ENCODE measurements at regions not wholly inside any gene's neighbourhood (a gene's known extent, or its start where the extent isn't known, plus 50 kb on each side); places are given as distances from the start of the nearest gene placed in this dataset.

DNA sequence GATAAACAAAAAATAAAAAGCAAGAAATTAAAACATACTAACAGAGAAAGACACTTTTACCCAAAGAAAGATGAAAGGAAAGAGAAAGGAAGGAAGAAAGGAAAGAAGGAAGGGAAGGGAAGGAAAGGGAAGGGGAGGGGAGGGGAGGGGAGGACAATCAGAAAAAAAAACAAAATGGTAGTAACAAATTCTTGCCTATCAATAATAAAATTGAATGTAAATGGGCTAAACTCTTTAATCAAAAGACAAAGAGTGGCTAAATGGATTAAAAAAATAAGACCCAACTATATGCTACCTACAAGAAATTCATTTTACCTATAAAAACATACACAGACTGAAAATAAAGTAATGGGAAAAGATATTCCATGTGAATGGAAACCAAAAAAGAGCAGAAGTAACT is 372.9 kb upstream of the NFIA start:
- H3K4me1 ChIP-seq (ENCODE audit: control insufficient read depth, insufficient read depth, low read length): no peaks in the 10 kb centered on the region
- no peaks in the 10 kb centered on the region for H3K36me3 ChIP-seq (ENCODE audit: control insufficient read depth in 2 of 2, insufficient read depth in 1 of 2, low read length in 2 of 2)
- no peaks in the 10 kb centered on the region for H3K9me3 ChIP-seq (ENCODE audit: control insufficient read depth, insufficient read depth, low read depth, low read length)
- TF ChIP-seq, protein P1, sequence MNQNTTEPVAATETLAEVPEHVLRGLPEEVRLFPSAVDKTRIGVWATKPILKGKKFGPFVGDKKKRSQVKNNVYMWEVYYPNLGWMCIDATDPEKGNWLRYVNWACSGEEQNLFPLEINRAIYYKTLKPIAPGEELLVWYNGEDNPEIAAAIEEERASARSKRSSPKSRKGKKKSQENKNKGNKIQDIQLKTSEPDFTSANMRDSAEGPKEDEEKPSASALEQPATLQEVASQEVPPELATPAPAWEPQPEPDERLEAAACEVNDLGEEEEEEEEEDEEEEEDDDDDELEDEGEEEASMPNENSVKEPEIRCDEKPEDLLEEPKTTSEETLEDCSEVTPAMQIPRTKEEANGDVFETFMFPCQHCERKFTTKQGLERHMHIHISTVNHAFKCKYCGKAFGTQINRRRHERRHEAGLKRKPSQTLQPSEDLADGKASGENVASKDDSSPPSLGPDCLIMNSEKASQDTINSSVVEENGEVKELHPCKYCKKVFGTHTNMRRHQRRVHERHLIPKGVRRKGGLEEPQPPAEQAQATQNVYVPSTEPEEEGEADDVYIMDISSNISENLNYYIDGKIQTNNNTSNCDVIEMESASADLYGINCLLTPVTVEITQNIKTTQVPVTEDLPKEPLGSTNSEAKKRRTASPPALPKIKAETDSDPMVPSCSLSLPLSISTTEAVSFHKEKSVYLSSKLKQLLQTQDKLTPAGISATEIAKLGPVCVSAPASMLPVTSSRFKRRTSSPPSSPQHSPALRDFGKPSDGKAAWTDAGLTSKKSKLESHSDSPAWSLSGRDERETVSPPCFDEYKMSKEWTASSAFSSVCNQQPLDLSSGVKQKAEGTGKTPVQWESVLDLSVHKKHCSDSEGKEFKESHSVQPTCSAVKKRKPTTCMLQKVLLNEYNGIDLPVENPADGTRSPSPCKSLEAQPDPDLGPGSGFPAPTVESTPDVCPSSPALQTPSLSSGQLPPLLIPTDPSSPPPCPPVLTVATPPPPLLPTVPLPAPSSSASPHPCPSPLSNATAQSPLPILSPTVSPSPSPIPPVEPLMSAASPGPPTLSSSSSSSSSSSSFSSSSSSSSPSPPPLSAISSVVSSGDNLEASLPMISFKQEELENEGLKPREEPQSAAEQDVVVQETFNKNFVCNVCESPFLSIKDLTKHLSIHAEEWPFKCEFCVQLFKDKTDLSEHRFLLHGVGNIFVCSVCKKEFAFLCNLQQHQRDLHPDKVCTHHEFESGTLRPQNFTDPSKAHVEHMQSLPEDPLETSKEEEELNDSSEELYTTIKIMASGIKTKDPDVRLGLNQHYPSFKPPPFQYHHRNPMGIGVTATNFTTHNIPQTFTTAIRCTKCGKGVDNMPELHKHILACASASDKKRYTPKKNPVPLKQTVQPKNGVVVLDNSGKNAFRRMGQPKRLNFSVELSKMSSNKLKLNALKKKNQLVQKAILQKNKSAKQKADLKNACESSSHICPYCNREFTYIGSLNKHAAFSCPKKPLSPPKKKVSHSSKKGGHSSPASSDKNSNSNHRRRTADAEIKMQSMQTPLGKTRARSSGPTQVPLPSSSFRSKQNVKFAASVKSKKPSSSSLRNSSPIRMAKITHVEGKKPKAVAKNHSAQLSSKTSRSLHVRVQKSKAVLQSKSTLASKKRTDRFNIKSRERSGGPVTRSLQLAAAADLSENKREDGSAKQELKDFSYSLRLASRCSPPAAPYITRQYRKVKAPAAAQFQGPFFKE (tag by site-specific recombination; IDR thresholded peaks at IDR 0.05; ENCODE audit: borderline replicate concordance): no peak
- TF ChIP-seq GLIS2 (tag by site-specific recombination; IDR thresholded peaks at IDR 0.05) (no peak), ZSCAN16 (tag by site-specific recombination; IDR thresholded peaks at IDR 0.05) (no peak), ZNF133 (tag by site-specific recombination; IDR thresholded peaks at IDR 0.05) (no peak), ZNF169 (tag by site-specific recombination; IDR thresholded peaks at IDR 0.05) (no peak), ZBTB1 (tag by site-specific recombination; IDR thresholded peaks at IDR 0.05) (no peak), GLI4 (tag by site-specific recombination; IDR thresholded peaks at IDR 0.05) (no peak), BCL11A (tag by site-specific recombination; IDR thresholded peaks at IDR 0.05; ENCODE audit: low read depth) (no peak), ZSCAN23 (tag by site-specific recombination; IDR thresholded peaks at IDR 0.05) (no peak)
- TF ChIP-seq, protein P2, sequence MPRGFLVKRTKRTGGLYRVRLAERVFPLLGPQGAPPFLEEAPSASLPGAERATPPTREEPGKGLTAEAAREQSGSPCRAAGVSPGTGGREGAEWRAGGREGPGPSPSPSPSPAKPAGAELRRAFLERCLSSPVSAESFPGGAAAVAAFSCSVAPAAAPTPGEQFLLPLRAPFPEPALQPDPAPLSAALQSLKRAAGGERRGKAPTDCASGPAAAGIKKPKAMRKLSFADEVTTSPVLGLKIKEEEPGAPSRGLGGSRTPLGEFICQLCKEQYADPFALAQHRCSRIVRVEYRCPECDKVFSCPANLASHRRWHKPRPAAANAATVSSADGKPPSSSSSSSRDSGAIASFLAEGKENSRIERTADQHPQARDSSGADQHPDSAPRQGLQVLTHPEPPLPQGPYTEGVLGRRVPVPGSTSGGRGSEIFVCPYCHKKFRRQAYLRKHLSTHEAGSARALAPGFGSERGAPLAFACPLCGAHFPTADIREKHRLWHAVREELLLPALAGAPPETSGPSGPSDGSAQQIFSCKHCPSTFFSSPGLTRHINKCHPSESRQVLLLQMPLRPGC (tag by site-specific recombination; IDR thresholded peaks at IDR 0.05): no peak
- TF ChIP-seq, protein P3, sequence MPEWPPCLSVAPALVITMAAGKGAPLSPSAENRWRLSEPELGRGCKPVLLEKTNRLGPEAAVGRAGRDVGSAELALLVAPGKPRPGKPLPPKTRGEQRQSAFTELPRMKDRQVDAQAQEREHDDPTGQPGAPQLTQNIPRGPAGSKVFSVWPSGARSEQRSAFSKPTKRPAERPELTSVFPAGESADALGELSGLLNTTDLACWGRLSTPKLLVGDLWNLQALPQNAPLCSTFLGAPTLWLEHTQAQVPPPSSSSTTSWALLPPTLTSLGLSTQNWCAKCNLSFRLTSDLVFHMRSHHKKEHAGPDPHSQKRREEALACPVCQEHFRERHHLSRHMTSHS (tag by site-specific recombination; IDR thresholded peaks at IDR 0.05): no peak
- TF ChIP-seq, protein P4, sequence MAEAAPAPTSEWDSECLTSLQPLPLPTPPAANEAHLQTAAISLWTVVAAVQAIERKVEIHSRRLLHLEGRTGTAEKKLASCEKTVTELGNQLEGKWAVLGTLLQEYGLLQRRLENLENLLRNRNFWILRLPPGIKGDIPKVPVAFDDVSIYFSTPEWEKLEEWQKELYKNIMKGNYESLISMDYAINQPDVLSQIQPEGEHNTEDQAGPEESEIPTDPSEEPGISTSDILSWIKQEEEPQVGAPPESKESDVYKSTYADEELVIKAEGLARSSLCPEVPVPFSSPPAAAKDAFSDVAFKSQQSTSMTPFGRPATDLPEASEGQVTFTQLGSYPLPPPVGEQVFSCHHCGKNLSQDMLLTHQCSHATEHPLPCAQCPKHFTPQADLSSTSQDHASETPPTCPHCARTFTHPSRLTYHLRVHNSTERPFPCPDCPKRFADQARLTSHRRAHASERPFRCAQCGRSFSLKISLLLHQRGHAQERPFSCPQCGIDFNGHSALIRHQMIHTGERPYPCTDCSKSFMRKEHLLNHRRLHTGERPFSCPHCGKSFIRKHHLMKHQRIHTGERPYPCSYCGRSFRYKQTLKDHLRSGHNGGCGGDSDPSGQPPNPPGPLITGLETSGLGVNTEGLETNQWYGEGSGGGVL (tag by site-specific recombination; IDR thresholded peaks at IDR 0.05): no peak
- TF ChIP-seq, protein P5, sequence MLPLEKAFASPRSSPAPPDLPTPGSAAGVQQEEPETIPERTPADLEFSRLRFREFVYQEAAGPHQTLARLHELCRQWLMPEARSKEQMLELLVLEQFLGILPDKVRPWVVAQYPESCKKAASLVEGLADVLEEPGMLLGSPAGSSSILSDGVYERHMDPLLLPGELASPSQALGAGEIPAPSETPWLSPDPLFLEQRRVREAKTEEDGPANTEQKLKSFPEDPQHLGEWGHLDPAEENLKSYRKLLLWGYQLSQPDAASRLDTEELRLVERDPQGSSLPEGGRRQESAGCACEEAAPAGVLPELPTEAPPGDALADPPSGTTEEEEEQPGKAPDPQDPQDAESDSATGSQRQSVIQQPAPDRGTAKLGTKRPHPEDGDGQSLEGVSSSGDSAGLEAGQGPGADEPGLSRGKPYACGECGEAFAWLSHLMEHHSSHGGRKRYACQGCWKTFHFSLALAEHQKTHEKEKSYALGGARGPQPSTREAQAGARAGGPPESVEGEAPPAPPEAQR (tag by site-specific recombination; IDR thresholded peaks at IDR 0.05): no peak
- POLR2A ChIA-PET: no interaction called here
- no peak overlapping the region for H3K27ac ChIP-seq (ENCODE audit: extremely low read depth, low read depth, low read length)
- CTCF ChIA-PET: no interaction called here
- no peak overlapping the region for H3K4me3 ChIP-seq (ENCODE audit: low read depth, low read length)

DNA sequence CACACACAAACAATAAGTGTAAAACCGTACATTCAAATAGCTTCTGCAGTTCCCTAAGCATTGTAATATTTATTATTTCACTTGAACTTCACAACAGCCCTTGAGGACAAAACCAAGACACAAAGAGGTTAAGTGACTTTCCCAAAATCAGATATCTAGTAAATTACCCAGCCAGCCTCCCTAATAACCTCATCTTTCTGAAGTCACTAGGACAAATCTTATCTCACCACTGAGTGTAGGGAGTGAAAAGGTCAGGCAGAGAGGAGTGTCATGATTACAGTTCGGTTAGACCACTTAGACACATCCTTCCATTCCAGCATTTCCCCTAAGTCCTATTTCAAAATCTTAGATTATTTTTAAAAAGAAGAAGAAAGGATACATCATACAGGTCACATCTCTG is 377.3 kb upstream of the NFIA start:
- POLR2A ChIA-PET: no interaction called here
- Histone ChIP-seq H3K27ac (ENCODE audit: extremely low read depth, low read depth, low read length) (no peak overlapping the region), H3K4me3 (ENCODE audit: low read depth, low read length) (no peak overlapping the region), H3K36me3 (ENCODE audit: control insufficient read depth in 2 of 2, insufficient read depth in 1 of 2, low read length in 2 of 2) (no peaks in the 10 kb centered on the region), H3K9me3 (ENCODE audit: control insufficient read depth, insufficient read depth, low read depth, low read length) (no peaks in the 10 kb centered on the region), H3K4me1 (ENCODE audit: control insufficient read depth, insufficient read depth, low read length) (no peaks in the 10 kb centered on the region)
- CTCF ChIA-PET: no interaction called here
- no peak for TF ChIP-seq ZNF785 (tag by site-specific recombination; IDR thresholded peaks at IDR 0.05)
- no peak for TF ChIP-seq ZNF624 (tag by site-specific recombination; IDR thresholded peaks at IDR 0.05)
- no peak for TF ChIP-seq OVOL3 (tag by site-specific recombination; IDR thresholded peaks at IDR 0.05)
- no peak for TF ChIP-seq SP7 (tag by site-specific recombination; IDR thresholded peaks at IDR 0.05)
- no peak for TF ChIP-seq ZNF596 (tag by site-specific recombination; IDR thresholded peaks at IDR 0.05)
- TF ChIP-seq SCRT2 (tag by site-specific recombination; IDR thresholded peaks at IDR 0.05): no peak
- TF ChIP-seq ZNF114 (tag by site-specific recombination; IDR thresholded peaks at IDR 0.05): no peak
- no peak for TF ChIP-seq ZBTB20 (tag by site-specific recombination; IDR thresholded peaks at IDR 0.05)
- no peak for TF ChIP-seq ZNF571 (tag by site-specific recombination; IDR thresholded peaks at IDR 0.05)

All from HEK293 (cell line).